ENCODE measurements at regions not wholly inside any gene's neighbourhood (a gene's known extent, or its start where the extent isn't known, plus 50 kb on each side); places are given as distances from the start of the nearest gene placed in this dataset.

GRCh38 chr10:120732067-120732466 lies 119.1 kb upstream of the WDR11 start:
- Histone ChIP-seq H2AK5ac (ENCODE audit: insufficient read length, low read length) (no peak overlapping the region), H3K14ac (ENCODE audit: insufficient read depth, low read length) (no peak overlapping the region), H3K23me2 (ENCODE audit: insufficient read length, low read depth, low read length, poor library complexity, severe bottlenecking) (no peaks in the 10 kb centered on the region), H2BK5ac (ENCODE audit: insufficient read length, low read length) (no peak overlapping the region), H4K5ac (ENCODE audit: insufficient read length, low read depth, low read length) (no peak overlapping the region), H3K27ac (ENCODE audit: insufficient read length, low read depth, low read length) (no peak overlapping the region), H3K79me1 (ENCODE audit: insufficient read depth, low read depth, low read length, poor library complexity, severe bottlenecking) (no peaks in the 10 kb centered on the region), H2BK20ac (ENCODE audit: low read depth, low read length, poor library complexity, severe bottlenecking) (no peak overlapping the region), H3K9me3 (ENCODE audit: control insufficient read depth, low read depth, low read length) (no peaks in the 10 kb centered on the region), H2BK15ac (ENCODE audit: low read depth, low read length) (no peak overlapping the region), H3K18ac (ENCODE audit: insufficient read length, low read depth, low read length) (no peak overlapping the region), H2AFZ (ENCODE audit: low read length) (no peak overlapping the region), H3K56ac (ENCODE audit: insufficient read length, low read depth, low read length) (no peak overlapping the region), H2BK120ac (ENCODE audit: low read depth, low read length, poor library complexity, severe bottlenecking) (no peak overlapping the region), H4K91ac (ENCODE audit: insufficient read length, low read depth, low read length) (no peak overlapping the region), H3K4ac (ENCODE audit: low read depth, low read length) (no peak overlapping the region), H2BK12ac (ENCODE audit: insufficient read length, low read depth, low read length) (no peak overlapping the region), H3K27me3 (ENCODE audit: insufficient read depth, low read length) (no peaks in the 10 kb centered on the region), H3K4me1 (ENCODE audit: insufficient read depth, low read length) (no peaks in the 10 kb centered on the region), H3K4me2 (ENCODE audit: insufficient read depth, insufficient read length, low read length) (no peak overlapping the region), H4K8ac (replicated peaks; ENCODE audit: insufficient read length, low read depth, low read length) (no peak overlapping the region), H3K23ac (ENCODE audit: insufficient read length, low read depth, low read length) (no peak overlapping the region), H3K9ac (ENCODE audit: extremely low read depth, insufficient read length, low read length) (no peak overlapping the region), H3T11ph (ENCODE audit: low read length) (no peak overlapping the region), H3K79me2 (ENCODE audit: insufficient read depth, low read length) (no peaks in the 10 kb centered on the region), H4K20me1 (ENCODE audit: control insufficient read depth, insufficient read depth, insufficient read length) (no peaks in the 10 kb centered on the region)
- WGBS (ENCODE audit: extremely low coverage, insufficient read length, low lambda C conversion rate): no CpG with 5 or more reads among the region's 1 CpG
- H3K27me3 Mint-ChIP-seq (ENCODE audit: low read depth): no peaks in the 10 kb centered on the region
- no peaks in the 10 kb centered on the region for H3K36me3 Mint-ChIP-seq (ENCODE audit: insufficient read depth in 1 of 3, low read depth in 3 of 3)
- H3K4me1 Mint-ChIP-seq: no peaks in the 10 kb centered on the region
- H3K27ac Mint-ChIP-seq: no peak overlapping the region
- H3K9me3 Mint-ChIP-seq: no peaks in the 10 kb centered on the region
- no peak overlapping the region for H3K4me3 Mint-ChIP-seq
- DNase-seq: no peak
- TF ChIP-seq CTCF (conservative IDR thresholded peaks at IDR 0.05): no peak

Data from H9 (cell line).